ENCODE measurements at regions not wholly inside any gene's neighbourhood (a gene's known extent, or its start where the extent isn't known, plus 50 kb on each side); places are given as distances from the start of the nearest gene placed in this dataset.

GRCh38 chr1:157288996-157289395 is 150.8 kb upstream of the ETV3 start:
- no peak for TF ChIP-seq CTCF (IDR thresholded peaks at IDR 0.05)
- no peak for TF ChIP-seq POLR2AphosphoS5 (IDR thresholded peaks at IDR 0.05)
- no peak for TF ChIP-seq POLR2A (IDR thresholded peaks at IDR 0.05; ENCODE audit: low read depth)
- TF ChIP-seq EP300 (IDR thresholded peaks at IDR 0.05) = no peak
- no peak for DNase-seq (ENCODE audit: extremely low spot score)
- no peaks in the 10 kb centered on the region for H3K4me1 ChIP-seq
- no peak overlapping the region for H3K4me3 ChIP-seq
- H3K27ac ChIP-seq (replicated peaks in 1 of 4) = no peak overlapping the region
- H3K27me3 ChIP-seq = peaks cover 0 to 4% (median 0%) of the 10 kb centered on the region in 4 donors
- H3K9me3 ChIP-seq = no peaks in the 10 kb centered on the region
- H3K36me3 ChIP-seq = no peaks in the 10 kb centered on the region
- intact Hi-C loops (cut with DNase I) = no loop called here

GRCh38 chr1:157288492-157288891 is 150.3 kb upstream of the ETV3 start:
- intact Hi-C loops (cut with DNase I) = no loop called here
- Histone ChIP-seq H3K4me1 (no peaks in the 10 kb centered on the region), H3K9me3 (no peaks in the 10 kb centered on the region), H3K36me3 (no peaks in the 10 kb centered on the region), H3K27me3 (peaks cover 0 to 3% (median 0%) of the 10 kb centered on the region in 4 donors), H3K4me3 (no peak overlapping the region), H3K27ac (replicated peaks in 1 of 4) (no peak overlapping the region)
- peak; percentile 79 for DNase-seq (ENCODE audit: extremely low spot score)
- WGBS = 52% methylated on average over 4 of the region's 4 CpGs
- TF ChIP-seq CTCF (IDR thresholded peaks at IDR 0.05) (no peak), POLR2AphosphoS5 (IDR thresholded peaks at IDR 0.05) (no peak)

GRCh38 chr1:157288006-157288405 is 149.8 kb upstream of the ETV3 start:
- WGBS = 89% methylated on average over 1 of the region's 1 CpG
- H3K4me1 ChIP-seq = no peaks in the 10 kb centered on the region
- peak; percentile 75 for DNase-seq (ENCODE audit: extremely low spot score)
- peaks cover 0 to 4% (median 0%) of the 10 kb centered on the region in 4 donors for H3K27me3 ChIP-seq
- H3K9me3 ChIP-seq = no peaks in the 10 kb centered on the region
- no peaks in the 10 kb centered on the region for H3K36me3 ChIP-seq
- TF ChIP-seq CTCF (IDR thresholded peaks at IDR 0.05) (no peak), EP300 (IDR thresholded peaks at IDR 0.05) (no peak), POLR2A (IDR thresholded peaks at IDR 0.05; ENCODE audit: low read depth) (no peak), POLR2AphosphoS5 (IDR thresholded peaks at IDR 0.05) (no peak)
- intact Hi-C loops (cut with DNase I) = no loop called here
- no peak overlapping the region for H3K27ac ChIP-seq (replicated peaks in 1 of 4)
- no peak overlapping the region for H3K4me3 ChIP-seq

GRCh38 chr1:157287462-157287861 is 149.3 kb upstream of the ETV3 start:
- peak; percentile 79 for DNase-seq (ENCODE audit: extremely low spot score)
- intact Hi-C loops (cut with DNase I) = no loop called here
- 78% methylated on average over 5 of the region's 5 CpGs for WGBS

More at GRCh38 chr1:157287462-157287861, 149.3 kb upstream of the ETV3 start:
- Histone ChIP-seq H3K27me3 (peaks cover 0 to 4% (median 0%) of the 10 kb centered on the region in 4 donors), H3K4me1 (no peaks in the 10 kb centered on the region), H3K36me3 (no peaks in the 10 kb centered on the region), H3K4me3 (no peak overlapping the region), H3K9me3 (no peaks in the 10 kb centered on the region), H3K27ac (replicated peaks in 1 of 4) (no peak overlapping the region)
- TF ChIP-seq CTCF (IDR thresholded peaks at IDR 0.05) = no peak
- no peak for TF ChIP-seq EP300 (IDR thresholded peaks at IDR 0.05)
- TF ChIP-seq POLR2AphosphoS5 (IDR thresholded peaks at IDR 0.05) = no peak
- TF ChIP-seq POLR2A (IDR thresholded peaks at IDR 0.05; ENCODE audit: low read depth) = no peak
